Activated B cell treated with CpG ODN at 0.5 μM for 24 hours (primary cell): ENCODE measurements at regions not wholly inside any gene's neighbourhood (a gene's known extent, or its start where the extent isn't known, plus 50 kb on each side); places are given as distances from the start of the nearest gene placed in this dataset.

Experiments
- ATAC-seq: fragments of 200-7000 bp; cut with Tn5 transposase; one replicate; pipeline ENCODE4 v1.10.0; 2021; ENCODE audit warnings: low read depth, mild to moderate bottlenecking, moderate library complexity
- CTCF ChIA-PET: fragments of 350-600 bp; sonication (Branson Sonifier 250); formaldehyde crosslinking; loops from one replicate; lab custom pipeline; 2021; ENCODE audit warnings: antibody characterized with exemption; lab: Charles Lee
- POLR2A ChIA-PET: fragments of 350-600 bp; sonication (Branson Sonifier 250); formaldehyde crosslinking; loops from one replicate; lab custom pipeline; 2021; ENCODE audit warnings: antibody characterized with exemption; lab: Charles Lee
- DNase-seq: peaks from one replicate; pipeline ENCODE4 v3.0.0; 2022
- H3K27ac Mint-ChIP-seq: one replicate; pipeline ENCODE4 v1.8.0; 2020; ENCODE audit warnings: mixed read lengths
- H3K27me3 Mint-ChIP-seq: one replicate; pipeline ENCODE4 v1.8.0; 2021; ENCODE audit warnings: mixed read lengths
- H3K36me3 Mint-ChIP-seq: one replicate; pipeline ENCODE4 v1.8.0; 2021; ENCODE audit warnings: low read depth, mixed read lengths
- H3K4me1 Mint-ChIP-seq: one replicate; pipeline ENCODE4 v1.8.0; 2021; ENCODE audit warnings: mixed read lengths
- H3K4me3 Mint-ChIP-seq: one replicate; pipeline ENCODE4 v1.8.0; 2020; ENCODE audit warnings: mild to moderate bottlenecking, mixed read lengths
- H3K9me3 Mint-ChIP-seq: one replicate; pipeline ENCODE4 v1.8.0; 2020; ENCODE audit warnings: mixed read lengths
- intact Hi-C: fragments of 100-400 bp; cut with micrococcal nuclease; formaldehyde crosslinking; loops from one replicate; pipeline ENCODE4 v1.15.1; 2024
- TF ChIP-seq, protein P1 (sequence below): fragments of 200-600 bp; IDR thresholded peaks from one replicate; pipeline ENCODE4 v1.8.0; 2022; ENCODE audit warnings: antibody characterized with exemption, mild to moderate bottlenecking

DNA sequence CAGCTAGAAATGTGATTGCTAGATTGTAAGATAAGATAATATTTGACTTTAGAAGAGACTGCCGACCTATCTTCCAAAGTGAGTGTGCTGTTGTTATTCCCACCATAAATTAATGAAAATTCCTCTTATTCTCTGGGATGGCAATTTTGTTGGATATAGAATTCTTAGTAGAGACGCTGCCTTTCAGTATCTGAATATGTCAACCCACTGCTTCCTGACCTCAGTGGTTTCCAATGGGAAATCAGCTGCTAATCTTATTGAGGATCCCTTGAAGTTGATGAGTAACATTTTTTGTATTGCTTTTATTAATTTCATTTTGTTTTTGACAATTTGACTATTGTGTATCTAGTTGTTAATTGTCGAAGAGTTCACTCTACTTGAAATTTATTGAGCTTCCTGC is 313.0 kb downstream of the BMP2 start:
- CTCF ChIA-PET, result no interaction called here

DNA sequence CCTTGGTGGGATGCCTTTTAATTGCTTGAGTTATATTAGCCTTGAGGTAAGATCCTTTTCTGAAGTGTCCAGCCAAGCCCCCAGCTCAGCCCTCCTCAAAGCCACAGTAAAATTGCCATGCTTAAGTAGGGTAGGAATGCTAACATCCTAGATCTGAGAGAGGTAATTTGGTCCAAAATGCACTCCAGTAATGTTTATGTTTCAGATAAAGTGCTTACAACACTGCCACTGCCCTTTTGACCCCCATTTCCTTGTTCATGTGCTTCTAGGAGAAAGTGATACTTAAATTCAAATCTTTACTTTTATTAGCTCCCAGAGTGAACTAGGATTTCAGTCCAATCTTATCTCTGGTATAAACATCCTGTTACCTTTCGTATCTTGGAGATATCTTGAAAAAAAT is 318.0 kb downstream of the BMP2 start:
- TF ChIP-seq, protein P1, sequence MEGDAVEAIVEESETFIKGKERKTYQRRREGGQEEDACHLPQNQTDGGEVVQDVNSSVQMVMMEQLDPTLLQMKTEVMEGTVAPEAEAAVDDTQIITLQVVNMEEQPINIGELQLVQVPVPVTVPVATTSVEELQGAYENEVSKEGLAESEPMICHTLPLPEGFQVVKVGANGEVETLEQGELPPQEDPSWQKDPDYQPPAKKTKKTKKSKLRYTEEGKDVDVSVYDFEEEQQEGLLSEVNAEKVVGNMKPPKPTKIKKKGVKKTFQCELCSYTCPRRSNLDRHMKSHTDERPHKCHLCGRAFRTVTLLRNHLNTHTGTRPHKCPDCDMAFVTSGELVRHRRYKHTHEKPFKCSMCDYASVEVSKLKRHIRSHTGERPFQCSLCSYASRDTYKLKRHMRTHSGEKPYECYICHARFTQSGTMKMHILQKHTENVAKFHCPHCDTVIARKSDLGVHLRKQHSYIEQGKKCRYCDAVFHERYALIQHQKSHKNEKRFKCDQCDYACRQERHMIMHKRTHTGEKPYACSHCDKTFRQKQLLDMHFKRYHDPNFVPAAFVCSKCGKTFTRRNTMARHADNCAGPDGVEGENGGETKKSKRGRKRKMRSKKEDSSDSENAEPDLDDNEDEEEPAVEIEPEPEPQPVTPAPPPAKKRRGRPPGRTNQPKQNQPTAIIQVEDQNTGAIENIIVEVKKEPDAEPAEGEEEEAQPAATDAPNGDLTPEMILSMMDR, result no peak
- no peaks in the 10 kb centered on the region for H3K27me3 Mint-ChIP-seq
- ChIA-PET CTCF (no interaction called here), POLR2A (no interaction called here)
- H3K4me1 Mint-ChIP-seq, result no peaks in the 10 kb centered on the region
- H3K36me3 Mint-ChIP-seq, result no peaks in the 10 kb centered on the region
- no peak overlapping the region for H3K27ac Mint-ChIP-seq
- ATAC-seq, result no peak
- DNase-seq, result no peak
- peaks cover 4% of the 10 kb centered on the region for H3K9me3 Mint-ChIP-seq
- no peak overlapping the region for H3K4me3 Mint-ChIP-seq
- intact Hi-C loops, result no loop called here

More for the DNA sequence above, 313.0 kb downstream of the BMP2 start:
- no peaks in the 10 kb centered on the region for H3K27me3 Mint-ChIP-seq
- ATAC-seq, result no peak
- no peaks in the 10 kb centered on the region for H3K36me3 Mint-ChIP-seq
- POLR2A ChIA-PET, result no interaction called here
- H3K4me1 Mint-ChIP-seq, result no peaks in the 10 kb centered on the region
- intact Hi-C loops, result no loop called here
- H3K9me3 Mint-ChIP-seq, result peaks cover 2% of the 10 kb centered on the region
- DNase-seq, result no peak
- TF ChIP-seq, protein P1, result no peak
- no peak overlapping the region for H3K27ac Mint-ChIP-seq
- no peak overlapping the region for H3K4me3 Mint-ChIP-seq

DNA sequence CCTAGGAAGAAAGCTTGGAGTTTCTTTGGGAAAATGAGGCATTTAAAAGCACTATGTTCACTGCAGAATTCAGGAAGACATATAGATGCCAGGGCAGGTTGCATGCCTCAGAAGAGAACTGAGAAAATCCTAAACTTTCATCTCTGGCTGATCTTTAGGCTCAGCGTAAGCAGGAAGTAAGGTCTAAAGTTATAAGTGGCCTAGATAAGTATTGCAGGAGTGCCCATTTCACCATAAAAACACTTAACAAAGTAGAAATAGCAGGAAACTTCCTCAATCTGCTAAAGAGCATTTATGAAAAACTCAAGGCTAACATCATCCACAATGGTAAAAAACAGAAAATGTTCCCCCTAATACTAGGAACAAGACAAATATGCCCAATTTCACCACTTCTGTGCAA is 320.3 kb downstream of the BMP2 start:
- CTCF ChIA-PET, result no interaction called here
- Mint-ChIP-seq H3K4me3 (no peak overlapping the region), H3K27ac (no peak overlapping the region), H3K4me1 (no peaks in the 10 kb centered on the region), H3K9me3 (peaks cover 2% of the 10 kb centered on the region), H3K36me3 (no peaks in the 10 kb centered on the region), H3K27me3 (no peaks in the 10 kb centered on the region)
- intact Hi-C loops, result no loop called here
- DNase-seq (no peak), ATAC-seq (no peak)
- POLR2A ChIA-PET, result no interaction called here
- TF ChIP-seq, protein P1, result no peak

DNA sequence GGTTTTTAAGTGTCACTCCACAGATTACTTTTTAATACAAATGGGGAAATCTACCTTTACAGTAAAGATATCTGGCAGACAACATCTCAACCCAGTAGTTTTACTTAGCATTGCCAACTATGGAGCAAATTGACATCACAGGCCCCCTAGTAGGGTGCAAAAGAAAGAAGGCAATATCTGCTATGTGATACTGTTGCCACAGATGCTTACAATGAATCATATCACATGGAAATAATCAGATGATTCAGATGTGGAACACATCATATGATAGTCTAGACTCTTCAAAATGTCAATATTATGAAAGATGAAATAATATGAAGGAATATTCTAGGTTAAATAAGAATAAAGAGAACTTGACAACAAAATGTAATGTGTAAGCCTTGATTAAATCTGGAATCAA is 322.5 kb downstream of the BMP2 start:
- Mint-ChIP-seq H3K4me3 (no peak overlapping the region), H3K27me3 (no peaks in the 10 kb centered on the region), H3K4me1 (no peaks in the 10 kb centered on the region), H3K36me3 (no peaks in the 10 kb centered on the region), H3K9me3 (peaks cover 2% of the 10 kb centered on the region), H3K27ac (no peak overlapping the region)
- POLR2A ChIA-PET, result no interaction called here
- intact Hi-C loops, result no loop called here
- TF ChIP-seq, protein P1, result no peak
- ATAC-seq (no peak), DNase-seq (no peak)
- CTCF ChIA-PET, result no interaction called here

DNA sequence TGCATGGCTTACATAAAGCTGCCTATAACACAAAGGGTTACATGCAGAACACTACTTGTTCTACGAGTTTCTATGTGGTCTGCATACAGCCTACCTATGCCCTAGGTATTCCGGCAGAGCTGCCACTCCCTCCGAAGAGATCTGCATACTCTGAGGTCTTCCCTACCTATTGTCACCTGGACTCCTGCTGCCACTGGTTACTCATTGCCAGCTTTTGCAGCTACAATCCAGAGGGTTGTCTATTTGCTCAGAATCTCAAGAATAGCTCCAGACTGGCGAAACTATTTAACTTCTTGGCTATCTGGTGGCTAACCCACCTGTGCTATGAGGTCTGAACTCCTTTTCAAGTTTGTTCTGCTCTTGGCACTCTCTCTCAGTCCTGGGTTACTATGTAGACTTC is 323.3 kb downstream of the BMP2 start:
- DNase-seq (no peak), ATAC-seq (no peak)
- POLR2A ChIA-PET, result no interaction called here
- intact Hi-C loops, result no loop called here
- H3K4me3 Mint-ChIP-seq, result no peak overlapping the region
- CTCF ChIA-PET, result no interaction called here
- H3K9me3 Mint-ChIP-seq, result peaks cover 2% of the 10 kb centered on the region
- no peaks in the 10 kb centered on the region for H3K4me1 Mint-ChIP-seq
- TF ChIP-seq, protein P1, result no peak
- no peak overlapping the region for H3K27ac Mint-ChIP-seq
- no peaks in the 10 kb centered on the region for H3K27me3 Mint-ChIP-seq
- H3K36me3 Mint-ChIP-seq, result no peaks in the 10 kb centered on the region
